Vagina (tissue), 2 donors: ENCODE measurements at regions not wholly inside any gene's neighbourhood (a gene's known extent, or its start where the extent isn't known, plus 50 kb on each side); places are given as distances from the start of the nearest gene placed in this dataset.

ENCODE experiments used
- POLR2A ChIP-seq, 2 donors: fragments of 450-650 bp; IDR thresholded peaks; one replicate each; pipeline ENCODE4 v1.6.1; 2017; ENCODE audit warnings: antibody characterized with exemption in 2 of 2, mild to moderate bottlenecking in 2 of 2, moderate library complexity in 2 of 2
- POLR2AphosphoS5 ChIP-seq, 2 donors: sonication (generic); formaldehyde crosslinking; IDR thresholded peaks; one replicate each; pipeline ENCODE4 v1.9.0; 2017; ENCODE audit warnings: antibody characterized with exemption in 2 of 2, mild to moderate bottlenecking in 2 of 2, low read depth in 1 of 2; ENCODE audit not compliant: insufficient read depth in 1 of 2
- TF ChIP-seq, protein P1 (sequence below), 3 experiments: fragments of 450-650 bp in 2 of 3; fragments of 200-600 bp in 1 of 3; sonication (generic) in 1 of 3; IDR thresholded peaks; one replicate each; pipeline ENCODE4 v1.5.1; 2017 to 2019; ENCODE audit warnings: antibody characterized with exemption in 3 of 3, mild to moderate bottlenecking in 2 of 3, moderate library complexity in 2 of 3

DNA sequence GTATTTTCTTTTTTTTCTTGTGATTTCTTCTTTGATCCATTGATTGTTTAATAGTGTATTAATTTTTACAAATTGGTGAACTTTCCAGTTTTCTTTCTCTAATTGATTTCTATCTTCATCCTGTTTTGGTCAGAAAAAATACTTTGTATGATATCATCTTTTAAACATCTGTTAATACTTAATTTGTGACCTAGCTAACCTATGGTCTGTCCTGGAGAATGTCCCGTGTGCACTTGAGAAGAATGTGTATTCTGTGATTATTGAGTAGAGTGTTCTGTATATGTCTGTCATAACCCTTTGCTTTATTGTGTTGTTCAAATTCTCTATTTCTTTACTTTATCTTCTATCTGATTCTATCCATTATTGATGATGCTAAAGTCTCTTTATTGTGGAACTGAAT lies 65.8 kb upstream of the ZEB1 start:
- TF ChIP-seq POLR2AphosphoS5 (IDR thresholded peaks at IDR 0.05; ENCODE audit: insufficient read depth in 1 of 2, low read depth in 1 of 2) (no peak), POLR2A (IDR thresholded peaks at IDR 0.05) (no peak)
- TF ChIP-seq, protein P1, sequence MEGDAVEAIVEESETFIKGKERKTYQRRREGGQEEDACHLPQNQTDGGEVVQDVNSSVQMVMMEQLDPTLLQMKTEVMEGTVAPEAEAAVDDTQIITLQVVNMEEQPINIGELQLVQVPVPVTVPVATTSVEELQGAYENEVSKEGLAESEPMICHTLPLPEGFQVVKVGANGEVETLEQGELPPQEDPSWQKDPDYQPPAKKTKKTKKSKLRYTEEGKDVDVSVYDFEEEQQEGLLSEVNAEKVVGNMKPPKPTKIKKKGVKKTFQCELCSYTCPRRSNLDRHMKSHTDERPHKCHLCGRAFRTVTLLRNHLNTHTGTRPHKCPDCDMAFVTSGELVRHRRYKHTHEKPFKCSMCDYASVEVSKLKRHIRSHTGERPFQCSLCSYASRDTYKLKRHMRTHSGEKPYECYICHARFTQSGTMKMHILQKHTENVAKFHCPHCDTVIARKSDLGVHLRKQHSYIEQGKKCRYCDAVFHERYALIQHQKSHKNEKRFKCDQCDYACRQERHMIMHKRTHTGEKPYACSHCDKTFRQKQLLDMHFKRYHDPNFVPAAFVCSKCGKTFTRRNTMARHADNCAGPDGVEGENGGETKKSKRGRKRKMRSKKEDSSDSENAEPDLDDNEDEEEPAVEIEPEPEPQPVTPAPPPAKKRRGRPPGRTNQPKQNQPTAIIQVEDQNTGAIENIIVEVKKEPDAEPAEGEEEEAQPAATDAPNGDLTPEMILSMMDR (IDR thresholded peaks at IDR 0.05) = no peak
